GM23338 (cell line): ENCODE measurements at regions not wholly inside any gene's neighbourhood (a gene's known extent, or its start where the extent isn't known, plus 50 kb on each side); places are given as distances from the start of the nearest gene placed in this dataset.
A peak's percentile ranks its signal among the peaks of the same experiment; 100 is the strongest.

ENCODE experiments used
- ATAC-seq: fragments of 200-7000 bp; cut with Tn5 transposase; 3 replicates; pipeline ENCODE4 v1.9.1; 2020
- DNase-seq: peaks from one replicate; pipeline ENCODE4 v3.0.0-alpha.2; 2015; ENCODE audit warnings: low spot score
- H2AFZ ChIP-seq: fragments of 200-600 bp; sonication (generic); 2 replicates; pipeline ENCODE4 v1.8.0; 2016; ENCODE audit warnings: antibody characterized with exemption, mild to moderate bottlenecking, moderate library complexity
- H3F3A ChIP-seq: fragments of 200-600 bp; sonication (generic); replicated peaks from 2 replicates; pipeline ENCODE4 v1.8.0; 2017; ENCODE audit warnings: antibody characterized with exemption, mixed run types, low read depth
- H3K27ac ChIP-seq: fragments of 200-600 bp; sonication (generic); 2 replicates; pipeline ENCODE4 v1.6.1; 2016; ENCODE audit warnings: low read depth
- H3K27me3 ChIP-seq: fragments of 200-600 bp; sonication (generic); 2 replicates; pipeline ENCODE4 v1.8.0; 2016; ENCODE audit warnings: mild to moderate bottlenecking, mixed run types, moderate library complexity; ENCODE audit not compliant: insufficient read depth
- H3K36me3 ChIP-seq: fragments of 200-600 bp; sonication (generic); 2 replicates; pipeline ENCODE4 v1.8.0; 2016; ENCODE audit warnings: mild to moderate bottlenecking; ENCODE audit not compliant: insufficient read depth
- H3K4me1 ChIP-seq: fragments of 200-600 bp; sonication (generic); 2 replicates; pipeline ENCODE4 v1.8.0; 2016; ENCODE audit warnings: mild to moderate bottlenecking, moderate library complexity; ENCODE audit not compliant: insufficient read depth
- H3K4me2 ChIP-seq: fragments of 200-600 bp; sonication (generic); 2 replicates; pipeline ENCODE4 v1.7.1; 2017; ENCODE audit warnings: mixed run types
- H3K4me3 ChIP-seq: fragments of 200-600 bp; sonication (generic); 2 replicates; pipeline ENCODE4 v1.6.1; 2016; ENCODE audit warnings: mixed run types
- H3K79me2 ChIP-seq: fragments of 200-600 bp; sonication (generic); replicated peaks from 2 replicates; pipeline ENCODE4 v1.8.0; 2017; ENCODE audit warnings: mild to moderate bottlenecking; ENCODE audit not compliant: insufficient read depth
- H3K9me2 ChIP-seq: fragments of 200-600 bp; sonication (generic); 2 replicates; pipeline ENCODE4 v1.8.0; 2017; ENCODE audit not compliant: insufficient read depth
- H4K20me1 ChIP-seq: fragments of 200-600 bp; sonication (generic); replicated peaks from 2 replicates; pipeline ENCODE4 v1.8.0; 2017; ENCODE audit warnings: mild to moderate bottlenecking; ENCODE audit not compliant: insufficient read depth
- H3K27ac Mint-ChIP-seq: 2 replicates; pipeline ENCODE4 v1.8.0; 2020; ENCODE audit warnings: inconsistent platforms, mild to moderate bottlenecking, moderate library complexity, mixed read lengths
- H3K27me3 Mint-ChIP-seq: 3 replicates; pipeline ENCODE4 v1.8.0; 2022; ENCODE audit warnings: low read depth, mild to moderate bottlenecking, moderate library complexity, mixed read lengths, inconsistent platforms; ENCODE audit not compliant: insufficient read depth, poor library complexity
- H3K36me3 Mint-ChIP-seq: 3 replicates; pipeline ENCODE4 v1.8.0; 2021; ENCODE audit warnings: low read depth, mild to moderate bottlenecking, inconsistent platforms, moderate library complexity, mixed read lengths
- H3K4me1 Mint-ChIP-seq: 3 replicates; pipeline ENCODE4 v1.8.0; 2020; ENCODE audit warnings: mild to moderate bottlenecking, inconsistent platforms, mixed read lengths
- H3K4me3 Mint-ChIP-seq: 3 replicates; pipeline ENCODE4 v1.8.0; 2021; ENCODE audit warnings: moderate library complexity, mild to moderate bottlenecking, inconsistent platforms, mixed read lengths
- H3K9me3 Mint-ChIP-seq: 3 replicates; pipeline ENCODE4 v1.8.0; 2020; ENCODE audit warnings: moderate library complexity, mild to moderate bottlenecking, inconsistent platforms, mixed read lengths
- NANOG ChIP-seq: IDR thresholded peaks from 2 replicates; pipeline ENCODE4 v1.6.1; 2016; ENCODE audit warnings: antibody characterized with exemption, borderline replicate concordance
- ZNF331 ChIP-seq: fragments of 250-450 bp; sonication (Bioruptor Pico); IDR thresholded peaks from 2 replicates; pipeline ENCODE4 v1.5.0; 2020; ENCODE audit warnings: low read depth, mild to moderate bottlenecking, moderate library complexity
- TF ChIP-seq, protein P1 (sequence below), 2 experiments: fragments of 200-600 bp in 1 of 2; sonication (generic) in 1 of 2; conservative IDR thresholded peaks; 2 replicates each; pipeline versions ENCODE4 v1.5.1 to v1.6.1; 2016 to 2017; ENCODE audit warnings: antibody characterized with exemption in 2 of 2, low read depth in 2 of 2, mild to moderate bottlenecking in 2 of 2, moderate library complexity in 1 of 2
- TF ChIP-seq, protein P2 (sequence below): IDR thresholded peaks from 2 replicates; pipeline ENCODE4 v1.6.1; 2016; ENCODE audit warnings: antibody characterized with exemption

DNA sequence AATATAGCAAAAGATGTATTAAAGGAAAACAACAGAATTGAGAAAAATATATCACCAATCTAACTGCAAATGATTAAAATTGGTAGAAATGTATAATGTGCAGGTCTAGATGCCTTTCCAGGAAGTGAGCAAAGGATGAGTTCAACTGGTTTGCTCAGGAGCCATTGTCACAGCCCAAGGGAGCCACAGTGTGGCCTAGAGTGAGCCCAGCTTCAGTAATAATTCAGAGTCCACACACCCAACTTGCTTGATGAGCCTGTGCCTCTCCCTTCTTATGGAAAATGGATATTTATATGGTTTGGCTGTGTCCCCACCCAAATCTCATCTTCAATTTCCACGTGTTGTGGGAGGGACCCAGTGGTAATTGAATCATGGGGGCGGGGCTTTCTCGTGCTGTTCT lies 92.2 kb upstream of the ASAP2 start:
- Histone ChIP-seq H4K20me1 (no peaks in the 10 kb centered on the region), H3K79me2 (no peaks in the 10 kb centered on the region), H2AFZ (no peak overlapping the region), H3K4me1 (no peaks in the 10 kb centered on the region), H3K36me3 (no peaks in the 10 kb centered on the region), H3K27ac (no peak overlapping the region), H3K4me2 (no peak overlapping the region), H3K27me3 (no peaks in the 10 kb centered on the region), H3F3A (no peaks in the 10 kb centered on the region), H3K4me3 (no peak overlapping the region), H3K9me2 (no peaks in the 10 kb centered on the region)
- TF ChIP-seq, protein P1, sequence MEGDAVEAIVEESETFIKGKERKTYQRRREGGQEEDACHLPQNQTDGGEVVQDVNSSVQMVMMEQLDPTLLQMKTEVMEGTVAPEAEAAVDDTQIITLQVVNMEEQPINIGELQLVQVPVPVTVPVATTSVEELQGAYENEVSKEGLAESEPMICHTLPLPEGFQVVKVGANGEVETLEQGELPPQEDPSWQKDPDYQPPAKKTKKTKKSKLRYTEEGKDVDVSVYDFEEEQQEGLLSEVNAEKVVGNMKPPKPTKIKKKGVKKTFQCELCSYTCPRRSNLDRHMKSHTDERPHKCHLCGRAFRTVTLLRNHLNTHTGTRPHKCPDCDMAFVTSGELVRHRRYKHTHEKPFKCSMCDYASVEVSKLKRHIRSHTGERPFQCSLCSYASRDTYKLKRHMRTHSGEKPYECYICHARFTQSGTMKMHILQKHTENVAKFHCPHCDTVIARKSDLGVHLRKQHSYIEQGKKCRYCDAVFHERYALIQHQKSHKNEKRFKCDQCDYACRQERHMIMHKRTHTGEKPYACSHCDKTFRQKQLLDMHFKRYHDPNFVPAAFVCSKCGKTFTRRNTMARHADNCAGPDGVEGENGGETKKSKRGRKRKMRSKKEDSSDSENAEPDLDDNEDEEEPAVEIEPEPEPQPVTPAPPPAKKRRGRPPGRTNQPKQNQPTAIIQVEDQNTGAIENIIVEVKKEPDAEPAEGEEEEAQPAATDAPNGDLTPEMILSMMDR (conservative IDR thresholded peaks at IDR 0.05; ENCODE audit: low read depth in 2 of 2), result 0 out of 4 replicates have a peak, but pooled peaks of 1 of the 2 experiments have one; percentile 4
- TF ChIP-seq, protein P2, sequence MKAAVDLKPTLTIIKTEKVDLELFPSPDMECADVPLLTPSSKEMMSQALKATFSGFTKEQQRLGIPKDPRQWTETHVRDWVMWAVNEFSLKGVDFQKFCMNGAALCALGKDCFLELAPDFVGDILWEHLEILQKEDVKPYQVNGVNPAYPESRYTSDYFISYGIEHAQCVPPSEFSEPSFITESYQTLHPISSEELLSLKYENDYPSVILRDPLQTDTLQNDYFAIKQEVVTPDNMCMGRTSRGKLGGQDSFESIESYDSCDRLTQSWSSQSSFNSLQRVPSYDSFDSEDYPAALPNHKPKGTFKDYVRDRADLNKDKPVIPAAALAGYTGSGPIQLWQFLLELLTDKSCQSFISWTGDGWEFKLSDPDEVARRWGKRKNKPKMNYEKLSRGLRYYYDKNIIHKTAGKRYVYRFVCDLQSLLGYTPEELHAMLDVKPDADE, result no peak
- Mint-ChIP-seq H3K27ac (no peak overlapping the region), H3K27me3 (peaks cover 7% of the 10 kb centered on the region), H3K4me3 (no peak overlapping the region), H3K36me3 (no peaks in the 10 kb centered on the region), H3K9me3 (no peaks in the 10 kb centered on the region), H3K4me1 (peaks cover 21% of the 10 kb centered on the region)
- no peak for DNase-seq
- no peak for ATAC-seq

DNA sequence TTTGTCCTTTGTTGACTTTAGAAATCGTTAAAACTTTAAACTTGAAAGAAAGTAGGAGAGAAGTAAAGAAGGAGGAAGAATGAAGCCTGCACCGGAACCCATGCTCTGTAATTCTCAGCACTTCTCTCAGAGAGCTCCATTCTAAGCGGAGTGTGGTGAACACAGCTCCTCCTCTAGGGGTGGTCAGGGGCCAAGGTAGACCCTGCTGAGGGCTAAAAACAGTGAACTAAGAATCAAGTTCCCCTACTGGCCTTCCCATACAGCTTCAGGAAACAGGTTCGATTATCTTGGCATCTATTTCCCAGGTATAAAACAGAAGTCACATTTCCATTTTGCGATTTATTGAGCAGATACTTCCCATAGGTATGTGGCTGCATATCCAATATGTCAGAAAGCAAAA lies 92.7 kb upstream of the ASAP2 start:
- Histone ChIP-seq H3K79me2 (no peaks in the 10 kb centered on the region), H3K27ac (no peak overlapping the region), H3K4me2 (no peak overlapping the region), H3K4me3 (no peak overlapping the region), H3K9me2 (no peaks in the 10 kb centered on the region), H4K20me1 (no peaks in the 10 kb centered on the region), H3K27me3 (no peaks in the 10 kb centered on the region), H2AFZ (no peak overlapping the region), H3K36me3 (no peaks in the 10 kb centered on the region), H3F3A (no peaks in the 10 kb centered on the region), H3K4me1 (no peaks in the 10 kb centered on the region)
- peak; percentile 28 for ATAC-seq
- Mint-ChIP-seq H3K4me3 (no peak overlapping the region), H3K27ac (no peak overlapping the region), H3K36me3 (no peaks in the 10 kb centered on the region), H3K9me3 (no peaks in the 10 kb centered on the region), H3K4me1 (peaks cover 21% of the 10 kb centered on the region), H3K27me3 (peaks cover 7% of the 10 kb centered on the region)
- TF ChIP-seq ZNF331 (CRISPR knock-in tag), result no peak
- TF ChIP-seq, protein P1 (conservative IDR thresholded peaks at IDR 0.05; ENCODE audit: low read depth in 2 of 2), result peak in 1 of 2 experiments; percentile 30; a peak in 1 of 4 replicates
- peak; percentile 51 for DNase-seq

DNA sequence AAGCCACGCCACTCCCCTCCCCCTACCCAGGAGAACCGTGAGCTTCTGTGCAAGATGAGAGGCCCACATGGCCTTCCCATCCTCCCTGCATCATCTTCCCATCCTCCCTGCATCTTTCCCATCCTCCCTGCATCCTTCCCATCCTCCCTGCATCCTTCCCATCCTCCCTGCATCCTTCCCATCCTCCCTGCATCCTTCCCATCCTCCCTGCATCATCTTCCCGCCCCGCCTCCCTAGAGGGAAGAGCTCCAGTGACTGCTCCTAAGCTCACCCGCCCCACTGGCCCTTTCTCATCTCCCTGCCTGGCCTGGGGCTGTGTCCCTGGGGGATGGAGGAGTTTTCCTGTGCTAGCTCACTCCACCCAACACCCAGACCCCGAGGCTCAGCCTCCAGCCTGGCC lies 93.3 kb upstream of the ASAP2 start:
- H3K4me2 ChIP-seq, result no peak overlapping the region
- no peaks in the 10 kb centered on the region for H3F3A ChIP-seq
- no peak for TF ChIP-seq NANOG
- TF ChIP-seq, protein P1 (conservative IDR thresholded peaks at IDR 0.05; ENCODE audit: low read depth in 2 of 2), result no peak

More for the DNA sequence above, 93.3 kb upstream of the ASAP2 start:
- Histone ChIP-seq H3K79me2 (no peaks in the 10 kb centered on the region), H3K9me2 (no peaks in the 10 kb centered on the region), H2AFZ (no peak overlapping the region), H3K4me1 (no peaks in the 10 kb centered on the region), H3K27me3 (no peaks in the 10 kb centered on the region), H3K36me3 (no peaks in the 10 kb centered on the region), H3K27ac (no peak overlapping the region), H3K4me3 (no peak overlapping the region), H4K20me1 (no peaks in the 10 kb centered on the region)
- Mint-ChIP-seq H3K4me1 (peaks cover 21% of the 10 kb centered on the region), H3K27ac (no peak overlapping the region), H3K27me3 (peaks cover 7% of the 10 kb centered on the region), H3K36me3 (no peaks in the 10 kb centered on the region), H3K9me3 (no peaks in the 10 kb centered on the region), H3K4me3 (no peak overlapping the region)
- DNase-seq (no peak), ATAC-seq (no peak)
